DOHH2 (cell line): ENCODE measurements at regions not wholly inside any gene's neighbourhood (a gene's known extent, or its start where the extent isn't known, plus 50 kb on each side); places are given as distances from the start of the nearest gene placed in this dataset.

Source experiments
- H3F3A ChIP-seq: fragments of 200-600 bp; sonication (generic), shearing (Covaris generic); 2 replicates; pipeline ENCODE4 v1.6.0; 2016; ENCODE audit warnings: antibody characterized with exemption, mild to moderate bottlenecking; ENCODE audit not compliant: control insufficient read depth, insufficient read depth
- H3K27ac ChIP-seq: fragments of 200-600 bp; sonication (generic); 2 replicates; pipeline ENCODE4 v1.5.1; 2014; ENCODE audit warnings: low read depth, mild to moderate bottlenecking, low read length, moderate library complexity
- H3K27me3 ChIP-seq: fragments of 200-600 bp; sonication (generic); 2 replicates; pipeline ENCODE4 v1.6.1; 2014; ENCODE audit warnings: mild to moderate bottlenecking, low read length, mixed read lengths; ENCODE audit not compliant: control insufficient read depth
- H3K36me3 ChIP-seq: fragments of 200-600 bp; sonication (generic); 2 replicates; pipeline ENCODE4 v1.6.1; 2014; ENCODE audit warnings: mild to moderate bottlenecking, low read length, moderate library complexity, mixed read lengths; ENCODE audit not compliant: control insufficient read depth
- H3K4me1 ChIP-seq: fragments of 200-600 bp; sonication (generic); 2 replicates; pipeline ENCODE4 v1.6.1; 2014; ENCODE audit warnings: mild to moderate bottlenecking, low read length, mixed read lengths; ENCODE audit not compliant: control insufficient read depth
- H3K4me2 ChIP-seq: fragments of 200-600 bp; sonication (generic); 2 replicates; pipeline ENCODE4 v1.6.0; 2014; ENCODE audit warnings: mild to moderate bottlenecking, low read length, moderate library complexity
- H3K4me3 ChIP-seq: fragments of 200-600 bp; sonication (generic); 2 replicates; pipeline ENCODE4 v1.5.1; 2014; ENCODE audit warnings: mild to moderate bottlenecking, low read length, mixed read lengths
- H3K79me2 ChIP-seq: fragments of 200-600 bp; sonication (generic); 2 replicates; pipeline ENCODE4 v1.6.1; 2014; ENCODE audit warnings: mild to moderate bottlenecking, low read length, mixed read lengths; ENCODE audit not compliant: control insufficient read depth
- H3K9me2 ChIP-seq: fragments of 200-600 bp; sonication (generic); replicated peaks from 2 replicates; pipeline ENCODE4 v1.6.1; 2014; ENCODE audit warnings: mild to moderate bottlenecking, low read length, mixed read lengths; ENCODE audit not compliant: control insufficient read depth
- H3K9me3 ChIP-seq: fragments of 200-600 bp; sonication (generic); 2 replicates; pipeline ENCODE4 v1.6.1; 2014; ENCODE audit warnings: antibody characterized with exemption, low read length, mixed read lengths; ENCODE audit not compliant: control insufficient read depth, insufficient read depth
- H4K20me1 ChIP-seq: fragments of 200-600 bp; sonication (generic); 2 replicates; pipeline ENCODE4 v1.6.0; 2014; ENCODE audit warnings: low read depth, mild to moderate bottlenecking, antibody characterized with exemption, low read length, moderate library complexity; ENCODE audit not compliant: control insufficient read depth, insufficient read depth
- CTCF ChIP-seq: fragments of 200-600 bp; sonication (generic); IDR thresholded peaks from one replicate; pipeline ENCODE4 v1.5.1; 2014; ENCODE audit warnings: antibody characterized with exemption, mild to moderate bottlenecking, low read depth, low read length; ENCODE audit not compliant: poor library complexity, severe bottlenecking
- EZH2phosphoT487 ChIP-seq: fragments of 200-600 bp; sonication (generic); IDR thresholded peaks from 2 replicates; pipeline ENCODE4 v1.6.1; 2017; ENCODE audit warnings: borderline replicate concordance, mild to moderate bottlenecking, antibody characterized with exemption, low read length, moderate library complexity, mixed read lengths

GRCh38 chr10:113459626-113460280 is 93.1 kb upstream of the HABP2 start:
- Histone ChIP-seq H3K36me3 (no peaks in the 10 kb centered on the region), H3K9me3 (no peaks in the 10 kb centered on the region), H3K4me2 (no peak overlapping the region), H3K27me3 (peaks cover 12% of the 10 kb centered on the region), H3K4me1 (no peaks in the 10 kb centered on the region), H3F3A (no peaks in the 10 kb centered on the region), H3K9me2 (no peaks in the 10 kb centered on the region), H3K4me3 (no peak overlapping the region), H4K20me1 (no peaks in the 10 kb centered on the region), H3K27ac (no peak overlapping the region), H3K79me2 (no peaks in the 10 kb centered on the region)
- TF ChIP-seq EZH2phosphoT487: no peak
- no peak for TF ChIP-seq CTCF

DNA sequence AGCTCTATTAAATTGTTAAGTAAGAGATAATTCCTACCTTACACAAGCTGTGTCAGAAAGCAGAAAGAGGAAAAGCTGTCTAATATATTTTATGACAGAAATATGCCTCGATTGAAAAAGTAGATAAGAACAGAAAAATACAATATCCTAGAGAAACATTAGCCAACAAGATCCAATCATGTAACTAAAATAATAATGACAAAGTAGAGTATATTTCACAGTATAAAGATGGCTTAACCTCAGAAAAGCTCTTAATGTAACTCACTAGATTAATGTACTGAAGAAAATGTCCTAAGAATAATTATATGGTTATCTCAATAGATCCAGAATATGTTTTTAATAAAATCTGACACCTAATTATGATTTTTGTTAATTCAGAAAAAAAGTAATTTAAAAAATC is 89.8 kb upstream of the HABP2 start:
- TF ChIP-seq CTCF: no peak
- no peak for TF ChIP-seq EZH2phosphoT487
- no peaks in the 10 kb centered on the region for H3F3A ChIP-seq
- H3K9me3 ChIP-seq: no peaks in the 10 kb centered on the region
- peaks cover 12% of the 10 kb centered on the region for H3K27me3 ChIP-seq
- no peaks in the 10 kb centered on the region for H3K4me1 ChIP-seq
- H3K79me2 ChIP-seq: no peaks in the 10 kb centered on the region
- no peaks in the 10 kb centered on the region for H3K9me2 ChIP-seq
- no peak overlapping the region for H3K4me3 ChIP-seq
- H3K36me3 ChIP-seq: no peaks in the 10 kb centered on the region
- H3K4me2 ChIP-seq: no peak overlapping the region
- no peak overlapping the region for H3K27ac ChIP-seq
- H4K20me1 ChIP-seq: no peaks in the 10 kb centered on the region

DNA sequence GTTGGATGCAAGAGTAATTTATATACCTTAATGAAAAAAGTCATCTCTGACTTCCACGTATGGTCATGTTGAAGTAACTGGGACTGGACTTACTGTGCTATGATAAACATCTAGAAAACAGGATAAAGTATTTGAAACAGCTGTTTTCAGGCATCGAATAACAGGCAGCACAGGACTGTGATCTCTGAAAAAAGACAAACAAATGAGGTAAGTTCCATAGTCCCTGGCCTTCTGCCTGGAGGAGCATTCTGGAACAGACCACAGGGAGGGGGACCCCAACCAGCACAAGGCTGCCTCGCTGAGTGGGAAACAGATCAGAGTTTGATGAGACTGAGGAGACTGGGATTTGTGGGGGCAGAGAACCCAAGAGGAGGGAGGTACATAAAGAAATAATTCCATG is 89.1 kb upstream of the HABP2 start:
- no peaks in the 10 kb centered on the region for H3K36me3 ChIP-seq
- no peaks in the 10 kb centered on the region for H3K79me2 ChIP-seq
- H3K4me3 ChIP-seq: no peak overlapping the region
- H3F3A ChIP-seq: no peaks in the 10 kb centered on the region
- no peak for TF ChIP-seq EZH2phosphoT487
- no peaks in the 10 kb centered on the region for H3K9me2 ChIP-seq
- H3K9me3 ChIP-seq: no peaks in the 10 kb centered on the region
- H3K4me1 ChIP-seq: no peaks in the 10 kb centered on the region
- H3K27me3 ChIP-seq: peaks cover 12% of the 10 kb centered on the region
- no peak overlapping the region for H3K27ac ChIP-seq
- H3K4me2 ChIP-seq: no peak overlapping the region
- H4K20me1 ChIP-seq: no peaks in the 10 kb centered on the region

DNA sequence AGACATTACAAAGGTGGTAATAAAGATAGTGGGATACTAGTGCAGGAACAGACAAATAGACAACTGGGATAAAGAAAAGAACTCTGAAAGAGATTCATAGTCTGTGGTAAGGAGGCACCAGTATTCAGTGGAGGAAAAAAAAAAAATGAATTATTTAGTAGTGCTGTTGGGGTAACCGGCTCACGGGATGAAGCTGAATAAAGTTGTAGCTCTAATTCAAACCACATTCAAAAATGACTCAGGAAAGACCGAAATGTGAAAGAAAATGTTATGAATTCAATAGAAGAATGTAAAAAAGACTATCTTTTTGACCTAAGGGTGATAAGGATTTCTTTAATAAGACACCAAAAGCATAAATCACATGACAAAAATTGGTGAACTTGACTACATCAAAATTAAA is 83.1 kb upstream of the HABP2 start:
- Histone ChIP-seq H3K79me2 (no peaks in the 10 kb centered on the region), H3K4me3 (no peak overlapping the region), H4K20me1 (no peaks in the 10 kb centered on the region), H3K27me3 (no peaks in the 10 kb centered on the region), H3F3A (no peaks in the 10 kb centered on the region), H3K4me2 (no peak overlapping the region), H3K9me3 (no peaks in the 10 kb centered on the region), H3K27ac (no peak overlapping the region), H3K9me2 (no peaks in the 10 kb centered on the region), H3K36me3 (no peaks in the 10 kb centered on the region), H3K4me1 (no peaks in the 10 kb centered on the region)
- no peak for TF ChIP-seq CTCF
- no peak for TF ChIP-seq EZH2phosphoT487
